ENCODE measurements at regions not wholly inside any gene's neighbourhood (a gene's known extent, or its start where the extent isn't known, plus 50 kb on each side); places are given as distances from the start of the nearest gene placed in this dataset.

GRCh38 chr10:33485276-33485675, 150.8 kb upstream of the NRP1 start:
- TF ChIP-seq CTCF (optimal IDR thresholded peaks at IDR 0.05 in 1 of 3, IDR thresholded peaks at IDR 0.05 in 1 of 3, conservative IDR thresholded peaks at IDR 0.05 in 1 of 3; ENCODE audit: extremely low read depth in 1 of 3, insufficient read depth in 2 of 3, low read length in 3 of 3) = no peak
- TF ChIP-seq EZH2 (IDR thresholded peaks at IDR 0.05; ENCODE audit: low read length) = no peak

Measured in keratinocyte (primary cell).